Upper lobe of left lung (tissue), 6 donors: ENCODE measurements at regions not wholly inside any gene's neighbourhood (a gene's known extent, or its start where the extent isn't known, plus 50 kb on each side); places are given as distances from the start of the nearest gene placed in this dataset.

ENCODE experiments used
- ATAC-seq, 2 donors: fragments of 200-7000 bp; cut with Tn5 transposase; one replicate each; pipeline ENCODE4 v1.9.1; 2022; ENCODE audit warnings: mild to moderate bottlenecking in 2 of 2, moderate library complexity in 2 of 2; ENCODE audit not compliant: low FRiP score in 2 of 2
- DNase-seq, 2 donors: peaks; one replicate each; pipeline ENCODE4 v3.0.0-alpha.2; 2019 to 2020
- H3K27ac ChIP-seq, 4 donors: fragments of 200-600 bp; sonication (generic); one replicate each; pipeline ENCODE4 v1.5.1; 2016 to 2019
- H3K27me3 ChIP-seq, 4 donors: fragments of 200-600 bp; sonication (generic); one replicate each; pipeline ENCODE4 v1.5.1; 2017 to 2019
- H3K36me3 ChIP-seq, 4 donors: fragments of 200-600 bp; sonication (generic); one replicate each; pipeline ENCODE4 v1.5.1; 2016 to 2019
- H3K4me1 ChIP-seq, 4 donors: fragments of 200-600 bp; sonication (generic); one replicate each; pipeline ENCODE4 v1.5.1; 2018 to 2019
- H3K4me3 ChIP-seq, 4 donors: fragments of 200-600 bp; sonication (generic); one replicate each; pipeline ENCODE4 v1.5.1; 2017 to 2019; ENCODE audit warnings: mild to moderate bottlenecking in 2 of 4, moderate library complexity in 1 of 4
- H3K9me3 ChIP-seq, 4 donors: fragments of 200-600 bp; sonication (generic); one replicate each; pipeline ENCODE4 v1.5.1; 2018 to 2019
- CTCF ChIP-seq, 6 experiments: fragments of 450-650 bp in 4 of 6; fragments of 200-600 bp in 2 of 6; sonication (generic) in 2 of 6; IDR thresholded peaks; one replicate each; pipeline ENCODE4 v1.5.1; 2016 to 2019; ENCODE audit warnings: antibody characterized with exemption in 6 of 6
- EP300 ChIP-seq, 4 donors: sonication (generic); formaldehyde crosslinking; IDR thresholded peaks; one replicate each; pipeline ENCODE4 v1.5.1; 2017; ENCODE audit warnings: antibody characterized with exemption in 4 of 4, control low read depth in 2 of 4
- POLR2A ChIP-seq, 4 donors: fragments of 450-650 bp; IDR thresholded peaks; one replicate each; pipeline ENCODE4 v1.5.1; 2016 to 2017; ENCODE audit warnings: antibody characterized with exemption in 4 of 4, mild to moderate bottlenecking in 2 of 4
- POLR2AphosphoS5 ChIP-seq, 2 donors: sonication (generic); formaldehyde crosslinking; IDR thresholded peaks; one replicate each; pipeline ENCODE4 v1.5.1; 2017; ENCODE audit warnings: antibody characterized with exemption in 2 of 2
- WGBS, 2 donors: methylation state at CpG; one replicate each; pipeline ENCODE4 v1.1.5; 2017 to 2018; 5-methylcytosine and 5-hydroxymethylcytosine counted together
- donor health status: DM: no; HTN: no; CAD: no; lungs with moderate emphysema.
- donor health status: DM: no; HTN: yes; CAD: no; lungs with severe emphysema.

GRCh38 chr15:72915843-72916242 is 132.3 kb upstream of the ADPGK start:
- ATAC-seq: no peak
- WGBS, 2 donors: 74 to 87% methylated on average over 7 of the region's 7 CpGs
- no peak for DNase-seq
- Histone ChIP-seq H3K4me1 (no peaks in the 10 kb centered on the region), H3K36me3 (no peaks in the 10 kb centered on the region), H3K27ac (no peak overlapping the region), H3K27me3 (no peaks in the 10 kb centered on the region), H3K4me3 (no peak overlapping the region), H3K9me3 (no peaks in the 10 kb centered on the region)
- no peak for TF ChIP-seq POLR2A (IDR thresholded peaks at IDR 0.05)
- no peak for TF ChIP-seq EP300 (IDR thresholded peaks at IDR 0.05)
- TF ChIP-seq CTCF (IDR thresholded peaks at IDR 0.05): no peak
- no peak for TF ChIP-seq POLR2AphosphoS5 (IDR thresholded peaks at IDR 0.05)

- Histone ChIP-seq H3K36me3 (no peaks in the 10 kb centered on the region), H3K27me3 (no peaks in the 10 kb centered on the region), H3K4me1 (no peaks in the 10 kb centered on the region), H3K9me3 (no peaks in the 10 kb centered on the region), H3K4me3 (no peak overlapping the region), H3K27ac (no peak overlapping the region)
- ATAC-seq: no peak
- WGBS, 2 donors: 56 to 70% methylated on average over 2 of the region's 2 CpGs
- TF ChIP-seq POLR2AphosphoS5 (IDR thresholded peaks at IDR 0.05) (no peak), EP300 (IDR thresholded peaks at IDR 0.05) (no peak), CTCF (IDR thresholded peaks at IDR 0.05) (no peak), POLR2A (IDR thresholded peaks at IDR 0.05) (no peak)
- no peak for DNase-seq
These were observed 129.4 kb upstream of the ADPGK start for GRCh38 chr15:72912996-72913395.

GRCh38 chr15:72912121-72912520 is 128.6 kb upstream of the ADPGK start:
- TF ChIP-seq POLR2A (IDR thresholded peaks at IDR 0.05): no peak
- TF ChIP-seq CTCF (IDR thresholded peaks at IDR 0.05): no peak
- TF ChIP-seq EP300 (IDR thresholded peaks at IDR 0.05): no peak
- TF ChIP-seq POLR2AphosphoS5 (IDR thresholded peaks at IDR 0.05): no peak
- Histone ChIP-seq H3K9me3 (no peaks in the 10 kb centered on the region), H3K4me1 (no peaks in the 10 kb centered on the region), H3K27me3 (no peaks in the 10 kb centered on the region), H3K4me3 (no peak overlapping the region), H3K36me3 (no peaks in the 10 kb centered on the region), H3K27ac (no peak overlapping the region)
- ATAC-seq (no peak), DNase-seq (no peak)
- 61 to 69% methylated on average over 4 of the region's 4 CpGs for WGBS, 2 donors

DNA sequence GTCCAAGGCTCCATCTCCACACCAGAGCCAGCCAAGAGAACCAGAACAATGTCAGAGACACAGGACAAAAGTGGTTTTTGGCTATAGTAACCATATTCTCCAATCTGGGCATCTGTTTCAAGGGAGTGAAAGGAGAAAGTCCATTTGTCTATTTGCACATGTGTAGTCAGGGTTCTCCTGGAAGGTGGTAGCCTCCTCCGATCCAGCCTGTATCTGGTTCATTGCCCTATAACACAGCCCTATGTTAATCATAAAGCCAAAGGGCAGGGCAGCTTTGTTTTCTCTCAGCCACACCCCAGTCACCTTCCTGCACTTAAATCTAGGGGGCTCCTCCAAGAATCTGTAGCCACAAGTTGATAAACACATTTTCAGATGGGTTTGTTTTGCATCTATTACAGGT is 128.1 kb upstream of the ADPGK start:
- no peak overlapping the region for H3K4me3 ChIP-seq
- 91 to 95% methylated on average over 1 of the region's 1 CpG for WGBS, 2 donors
- H3K27me3 ChIP-seq: no peaks in the 10 kb centered on the region
- H3K36me3 ChIP-seq: no peaks in the 10 kb centered on the region
- no peak overlapping the region for H3K27ac ChIP-seq
- no peaks in the 10 kb centered on the region for H3K9me3 ChIP-seq
- DNase-seq: no peak
- no peaks in the 10 kb centered on the region for H3K4me1 ChIP-seq
- TF ChIP-seq CTCF (IDR thresholded peaks at IDR 0.05): no peak
- TF ChIP-seq POLR2A (IDR thresholded peaks at IDR 0.05): no peak
- no peak for TF ChIP-seq POLR2AphosphoS5 (IDR thresholded peaks at IDR 0.05)
- TF ChIP-seq EP300 (IDR thresholded peaks at IDR 0.05): no peak
- ATAC-seq: no peak

- no peaks in the 10 kb centered on the region for H3K27me3 ChIP-seq
- no peaks in the 10 kb centered on the region for H3K9me3 ChIP-seq
- no peaks in the 10 kb centered on the region for H3K4me1 ChIP-seq
- WGBS, 2 donors: 66 to 84% methylated on average over 4 of the region's 4 CpGs
- no peak for TF ChIP-seq POLR2A (IDR thresholded peaks at IDR 0.05)
- no peak for TF ChIP-seq POLR2AphosphoS5 (IDR thresholded peaks at IDR 0.05)
- TF ChIP-seq CTCF (IDR thresholded peaks at IDR 0.05): no peak
- no peak for TF ChIP-seq EP300 (IDR thresholded peaks at IDR 0.05)
- DNase-seq (no peak), ATAC-seq (no peak)
- H3K27ac ChIP-seq: no peak overlapping the region
- H3K4me3 ChIP-seq: no peak overlapping the region
- no peaks in the 10 kb centered on the region for H3K36me3 ChIP-seq
These were observed 125.2 kb upstream of the ADPGK start for GRCh38 chr15:72908713-72909112.
